H1 (cell line): ENCODE measurements at regions not wholly inside any gene's neighbourhood (a gene's known extent, or its start where the extent isn't known, plus 50 kb on each side); places are given as distances from the start of the nearest gene placed in this dataset.

Source experiments
- JUND ChIP-seq: IDR thresholded peaks from 2 replicates; pipeline ENCODE4 v1.6.1; 2011; ENCODE audit warnings: mild to moderate bottlenecking, improper control_type of control experiment, low read length
- POLR2AphosphoS5 ChIP-seq: IDR thresholded peaks from 2 replicates; pipeline ENCODE4 v1.6.1; 2011; ENCODE audit warnings: low read depth, low read length
- RAD21 ChIP-seq, 2 experiments: IDR thresholded peaks in 1 of 2; conservative IDR thresholded peaks in 1 of 2; 2 replicates each; pipeline ENCODE4 v1.6.1; 2011; ENCODE audit warnings: low read depth in 2 of 2, low read length in 2 of 2, improper control_type of control experiment in 1 of 2, inconsistent platforms in 1 of 2, mild to moderate bottlenecking in 1 of 2, moderate library complexity in 1 of 2
- YY1 ChIP-seq: IDR thresholded peaks from 2 replicates; pipeline ENCODE4 v1.6.1; 2011; ENCODE audit warnings: low read depth, mild to moderate bottlenecking, low read length
- TF ChIP-seq, protein P1 (sequence below), 3 experiments: IDR thresholded peaks; 1 replicate in 2 of 3; 2 replicates in 1 of 3; pipeline versions ENCODE4 v1.5.1 to v1.6.1; 2011; ENCODE audit warnings: low read length in 3 of 3, mild to moderate bottlenecking in 3 of 3, inconsistent platforms in 2 of 3, low read depth in 1 of 3, moderate library complexity in 1 of 3; ENCODE audit not compliant: insufficient read depth in 1 of 3; ENCODE audit errors: control extremely low read depth in 1 of 3

DNA sequence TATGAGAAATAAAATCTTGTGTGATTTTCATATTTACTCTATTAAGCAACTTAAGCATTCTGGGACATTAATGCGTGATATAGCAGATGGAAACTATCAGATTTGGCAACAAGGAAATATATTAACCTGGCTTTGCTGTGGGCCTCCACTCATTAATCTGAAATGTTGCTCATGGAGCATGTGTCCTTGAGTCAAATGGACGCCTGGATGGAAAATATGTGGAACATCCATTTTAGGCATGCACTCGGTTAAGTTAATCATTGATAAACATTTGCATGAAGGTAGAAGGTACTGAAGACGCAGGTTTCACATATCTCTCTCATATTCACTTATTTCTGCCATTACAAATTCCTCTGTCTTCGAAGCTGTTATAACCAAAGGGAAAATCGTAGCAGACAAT lies 246.1 kb downstream of the NR2F2 start:
- TF ChIP-seq, protein P1, sequence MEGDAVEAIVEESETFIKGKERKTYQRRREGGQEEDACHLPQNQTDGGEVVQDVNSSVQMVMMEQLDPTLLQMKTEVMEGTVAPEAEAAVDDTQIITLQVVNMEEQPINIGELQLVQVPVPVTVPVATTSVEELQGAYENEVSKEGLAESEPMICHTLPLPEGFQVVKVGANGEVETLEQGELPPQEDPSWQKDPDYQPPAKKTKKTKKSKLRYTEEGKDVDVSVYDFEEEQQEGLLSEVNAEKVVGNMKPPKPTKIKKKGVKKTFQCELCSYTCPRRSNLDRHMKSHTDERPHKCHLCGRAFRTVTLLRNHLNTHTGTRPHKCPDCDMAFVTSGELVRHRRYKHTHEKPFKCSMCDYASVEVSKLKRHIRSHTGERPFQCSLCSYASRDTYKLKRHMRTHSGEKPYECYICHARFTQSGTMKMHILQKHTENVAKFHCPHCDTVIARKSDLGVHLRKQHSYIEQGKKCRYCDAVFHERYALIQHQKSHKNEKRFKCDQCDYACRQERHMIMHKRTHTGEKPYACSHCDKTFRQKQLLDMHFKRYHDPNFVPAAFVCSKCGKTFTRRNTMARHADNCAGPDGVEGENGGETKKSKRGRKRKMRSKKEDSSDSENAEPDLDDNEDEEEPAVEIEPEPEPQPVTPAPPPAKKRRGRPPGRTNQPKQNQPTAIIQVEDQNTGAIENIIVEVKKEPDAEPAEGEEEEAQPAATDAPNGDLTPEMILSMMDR (IDR thresholded peaks at IDR 0.05; ENCODE audit: control extremely low read depth in 1 of 3, insufficient read depth in 1 of 3, low read depth in 1 of 3, low read length in 3 of 3): no peak
- TF ChIP-seq YY1: no peak
- no peak for TF ChIP-seq POLR2AphosphoS5
- TF ChIP-seq RAD21 (IDR thresholded peaks at IDR 0.05 in 1 of 2, conservative IDR thresholded peaks at IDR 0.05 in 1 of 2; ENCODE audit: low read depth in 2 of 2, low read length in 2 of 2): no peak
- no peak for TF ChIP-seq JUND
